ENCODE measurements at regions not wholly inside any gene's neighbourhood (a gene's known extent, or its start where the extent isn't known, plus 50 kb on each side); places are given as distances from the start of the nearest gene placed in this dataset.

DNA sequence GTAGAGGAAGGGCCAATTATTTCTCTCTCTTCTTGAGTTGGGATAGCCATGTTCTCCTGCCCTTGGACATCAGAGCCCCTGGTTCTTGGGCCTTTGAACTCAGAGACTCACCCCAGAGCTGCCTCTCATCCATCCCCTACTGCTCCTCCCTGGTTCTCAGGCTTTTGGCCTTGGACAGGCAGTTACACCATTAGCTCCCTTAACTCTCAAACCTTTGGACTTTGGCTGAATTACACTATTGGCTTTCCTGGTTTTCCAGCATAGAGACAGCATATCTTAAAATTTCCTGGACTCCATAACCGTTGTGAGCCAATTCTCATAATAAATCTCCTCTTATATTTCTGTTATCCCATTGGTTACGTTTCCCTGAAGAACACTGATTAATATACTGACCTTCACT is 63.7 kb upstream of the CHL1 start:
- no peak for TF ChIP-seq RAD21 (IDR thresholded peaks at IDR 0.05; ENCODE audit: low read length)
- TF ChIP-seq, protein P1, sequence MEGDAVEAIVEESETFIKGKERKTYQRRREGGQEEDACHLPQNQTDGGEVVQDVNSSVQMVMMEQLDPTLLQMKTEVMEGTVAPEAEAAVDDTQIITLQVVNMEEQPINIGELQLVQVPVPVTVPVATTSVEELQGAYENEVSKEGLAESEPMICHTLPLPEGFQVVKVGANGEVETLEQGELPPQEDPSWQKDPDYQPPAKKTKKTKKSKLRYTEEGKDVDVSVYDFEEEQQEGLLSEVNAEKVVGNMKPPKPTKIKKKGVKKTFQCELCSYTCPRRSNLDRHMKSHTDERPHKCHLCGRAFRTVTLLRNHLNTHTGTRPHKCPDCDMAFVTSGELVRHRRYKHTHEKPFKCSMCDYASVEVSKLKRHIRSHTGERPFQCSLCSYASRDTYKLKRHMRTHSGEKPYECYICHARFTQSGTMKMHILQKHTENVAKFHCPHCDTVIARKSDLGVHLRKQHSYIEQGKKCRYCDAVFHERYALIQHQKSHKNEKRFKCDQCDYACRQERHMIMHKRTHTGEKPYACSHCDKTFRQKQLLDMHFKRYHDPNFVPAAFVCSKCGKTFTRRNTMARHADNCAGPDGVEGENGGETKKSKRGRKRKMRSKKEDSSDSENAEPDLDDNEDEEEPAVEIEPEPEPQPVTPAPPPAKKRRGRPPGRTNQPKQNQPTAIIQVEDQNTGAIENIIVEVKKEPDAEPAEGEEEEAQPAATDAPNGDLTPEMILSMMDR (conservative IDR thresholded peaks at IDR 0.05; ENCODE audit: low read depth, low read length): no peak
- TF ChIP-seq RFX5 (IDR thresholded peaks at IDR 0.05; ENCODE audit: low read depth, low read length): no peak
- TF ChIP-seq POLR2A (IDR thresholded peaks at IDR 0.05; ENCODE audit: low read depth, low read length): no peak
- TF ChIP-seq CEBPB (IDR thresholded peaks at IDR 0.05; ENCODE audit: low read depth, low read length): no peak
- TF ChIP-seq NFE2L2 (IDR thresholded peaks at IDR 0.05; ENCODE audit: low read depth, low read length): no peak
- no peak for TF ChIP-seq MAZ (IDR thresholded peaks at IDR 0.05; ENCODE audit: borderline replicate concordance, low read depth, low read length)
- no peak for TF ChIP-seq SMC3 (IDR thresholded peaks at IDR 0.05; ENCODE audit: low read depth, low read length)
- TF ChIP-seq CHD1 (IDR thresholded peaks at IDR 0.05; ENCODE audit: low read depth, low read length): no peak
- no peak for TF ChIP-seq RCOR1 (IDR thresholded peaks at IDR 0.05; ENCODE audit: insufficient replicate concordance, low read length)
- TF ChIP-seq, protein P2, sequence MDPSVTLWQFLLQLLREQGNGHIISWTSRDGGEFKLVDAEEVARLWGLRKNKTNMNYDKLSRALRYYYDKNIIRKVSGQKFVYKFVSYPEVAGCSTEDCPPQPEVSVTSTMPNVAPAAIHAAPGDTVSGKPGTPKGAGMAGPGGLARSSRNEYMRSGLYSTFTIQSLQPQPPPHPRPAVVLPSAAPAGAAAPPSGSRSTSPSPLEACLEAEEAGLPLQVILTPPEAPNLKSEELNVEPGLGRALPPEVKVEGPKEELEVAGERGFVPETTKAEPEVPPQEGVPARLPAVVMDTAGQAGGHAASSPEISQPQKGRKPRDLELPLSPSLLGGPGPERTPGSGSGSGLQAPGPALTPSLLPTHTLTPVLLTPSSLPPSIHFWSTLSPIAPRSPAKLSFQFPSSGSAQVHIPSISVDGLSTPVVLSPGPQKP (IDR thresholded peaks at IDR 0.05; ENCODE audit: borderline replicate concordance, low read depth, low read length): no peak
- no peak for TF ChIP-seq MXI1 (IDR thresholded peaks at IDR 0.05; ENCODE audit: borderline replicate concordance, low read depth, low read length)
- TF ChIP-seq, protein P3, sequence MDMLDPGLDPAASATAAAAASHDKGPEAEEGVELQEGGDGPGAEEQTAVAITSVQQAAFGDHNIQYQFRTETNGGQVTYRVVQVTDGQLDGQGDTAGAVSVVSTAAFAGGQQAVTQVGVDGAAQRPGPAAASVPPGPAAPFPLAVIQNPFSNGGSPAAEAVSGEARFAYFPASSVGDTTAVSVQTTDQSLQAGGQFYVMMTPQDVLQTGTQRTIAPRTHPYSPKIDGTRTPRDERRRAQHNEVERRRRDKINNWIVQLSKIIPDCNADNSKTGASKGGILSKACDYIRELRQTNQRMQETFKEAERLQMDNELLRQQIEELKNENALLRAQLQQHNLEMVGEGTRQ (IDR thresholded peaks at IDR 0.05; ENCODE audit: low read depth, low read length): no peak
- no peak for TF ChIP-seq BHLHE40 (IDR thresholded peaks at IDR 0.05; ENCODE audit: low read depth, low read length)
